Neural progenitor cell (in vitro differentiated cells): ENCODE measurements at regions not wholly inside any gene's neighbourhood (a gene's known extent, or its start where the extent isn't known, plus 50 kb on each side); places are given as distances from the start of the nearest gene placed in this dataset.
A peak's percentile ranks its signal among the peaks of the same experiment; 100 is the strongest.

Source experiments
- DNase-seq: peaks from one replicate; pipeline ENCODE4 v3.0.0-alpha.2; 2016; ENCODE audit warnings: low spot score
- H2AFZ ChIP-seq: fragments of 200-600 bp; sonication (generic); replicated peaks from 2 replicates; pipeline ENCODE4 v1.6.1; 2016; ENCODE audit warnings: antibody characterized with exemption
- H3F3A ChIP-seq: fragments of 200-600 bp; sonication (generic); 2 replicates; pipeline ENCODE4 v1.6.1; 2016; ENCODE audit warnings: antibody characterized with exemption, low read depth
- H3K27ac ChIP-seq: fragments of 200-600 bp; sonication (generic); 2 replicates; pipeline ENCODE4 v1.5.1; 2016; ENCODE audit warnings: mild to moderate bottlenecking
- H3K27me3 ChIP-seq: fragments of 200-600 bp; sonication (generic); 2 replicates; pipeline ENCODE4 v1.6.1; 2016; ENCODE audit warnings: mild to moderate bottlenecking, moderate library complexity
- H3K36me3 ChIP-seq: fragments of 200-600 bp; sonication (generic); 2 replicates; pipeline ENCODE4 v1.5.1; 2016
- H3K4me1 ChIP-seq: fragments of 200-600 bp; sonication (generic); 2 replicates; pipeline ENCODE4 v1.6.1; 2016; ENCODE audit warnings: mixed run types
- H3K4me2 ChIP-seq: fragments of 200-600 bp; sonication (generic); 2 replicates; pipeline ENCODE4 v1.6.1; 2016
- H3K4me3 ChIP-seq: fragments of 200-600 bp; sonication (generic); 2 replicates; pipeline ENCODE4 v1.5.1; 2016
- H3K79me2 ChIP-seq: fragments of 200-600 bp; sonication (generic); 2 replicates; pipeline ENCODE4 v1.6.1; 2016; ENCODE audit warnings: low read depth
- H3K9ac ChIP-seq: fragments of 200-600 bp; sonication (generic); 2 replicates; pipeline ENCODE4 v1.6.1; 2016
- H3K9me3 ChIP-seq: fragments of 200-600 bp; sonication (generic); 2 replicates; pipeline ENCODE4 v1.5.1; 2016; ENCODE audit warnings: low read depth
- H4K20me1 ChIP-seq: fragments of 200-600 bp; sonication (generic); 2 replicates; pipeline ENCODE4 v1.6.1; 2016; ENCODE audit warnings: low read depth
- H3K27ac Mint-ChIP-seq: 3 replicates; pipeline ENCODE4 v1.8.0; 2021; ENCODE audit warnings: mixed read lengths
- H3K27me3 Mint-ChIP-seq: 2 replicates; pipeline ENCODE4 v1.8.0; 2022; ENCODE audit warnings: low read depth, mild to moderate bottlenecking, inconsistent platforms, moderate library complexity, mixed read lengths; ENCODE audit not compliant: insufficient read depth
- H3K36me3 Mint-ChIP-seq: 3 replicates; pipeline ENCODE4 v1.8.0; 2021; ENCODE audit warnings: mixed read lengths
- H3K4me1 Mint-ChIP-seq: 3 replicates; pipeline ENCODE4 v1.8.0; 2021; ENCODE audit warnings: mixed read lengths
- H3K4me3 Mint-ChIP-seq: 3 replicates; pipeline ENCODE4 v1.8.0; 2021; ENCODE audit warnings: mild to moderate bottlenecking, moderate library complexity, mixed read lengths
- H3K9me3 Mint-ChIP-seq: 3 replicates; pipeline ENCODE4 v1.8.0; 2020; ENCODE audit warnings: mixed read lengths
- CTCF ChIP-seq: fragments of 200-600 bp; sonication (generic); IDR thresholded peaks from 2 replicates; pipeline ENCODE4 v1.5.1; 2017; ENCODE audit warnings: antibody characterized with exemption, mild to moderate bottlenecking
- EZH2 ChIP-seq: fragments of 200-600 bp; sonication (generic); IDR thresholded peaks from 2 replicates; pipeline ENCODE4 v1.6.1; 2017; ENCODE audit warnings: antibody characterized with exemption, mild to moderate bottlenecking, moderate library complexity
- EZH2phosphoT487 ChIP-seq: fragments of 200-600 bp; sonication (generic); IDR thresholded peaks from 2 replicates; pipeline ENCODE4 v1.6.1; 2017; ENCODE audit warnings: antibody characterized with exemption

- H3K36me3 ChIP-seq = no peaks in the 10 kb centered on the region
- peaks cover 2% of the 10 kb centered on the region for H3K27me3 Mint-ChIP-seq
- H3K4me1 ChIP-seq = no peaks in the 10 kb centered on the region
- H3K27me3 ChIP-seq = no peaks in the 10 kb centered on the region
- no peak for DNase-seq
- H3K9ac ChIP-seq = no peak overlapping the region
- no peak overlapping the region for H3K4me3 ChIP-seq
- no peaks in the 10 kb centered on the region for H3K9me3 Mint-ChIP-seq
- H3K36me3 Mint-ChIP-seq = no peaks in the 10 kb centered on the region
- no peaks in the 10 kb centered on the region for H3K9me3 ChIP-seq
- H4K20me1 ChIP-seq = no peaks in the 10 kb centered on the region
- no peak overlapping the region for H3K4me2 ChIP-seq
- H3F3A ChIP-seq = no peaks in the 10 kb centered on the region
- H3K27ac Mint-ChIP-seq = no peak overlapping the region
- no peak overlapping the region for H3K27ac ChIP-seq
- no peak overlapping the region for H3K4me3 Mint-ChIP-seq
- H3K4me1 Mint-ChIP-seq = peaks cover 3% of the 10 kb centered on the region
- H3K79me2 ChIP-seq = no peaks in the 10 kb centered on the region
- H2AFZ ChIP-seq = no peak overlapping the region
- TF ChIP-seq CTCF (no peak), EZH2 (no peak), EZH2phosphoT487 (no peak)
Observed at GRCh38 chr2:107012714-107013306, 126.8 kb upstream of the ST6GAL2 start.

DNA sequence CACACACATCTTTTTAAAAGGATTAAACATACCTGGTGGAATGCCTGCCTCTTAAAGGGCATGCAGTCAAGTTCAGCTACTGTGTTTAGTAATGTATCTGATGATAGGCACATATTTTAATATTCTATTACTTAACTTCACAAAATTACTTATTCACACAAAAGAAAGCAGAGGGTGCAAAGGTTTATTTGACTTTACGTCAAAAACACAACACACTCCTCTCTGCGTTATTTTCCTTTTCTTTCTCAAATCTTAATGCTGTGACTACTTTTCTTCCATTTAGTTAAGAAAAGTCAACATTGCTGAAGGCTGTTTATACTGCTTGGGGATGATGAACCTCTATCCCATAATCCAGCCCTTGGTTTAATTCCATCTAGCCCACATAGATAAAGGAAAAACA, 127.9 kb upstream of the ST6GAL2 start:
- H3F3A ChIP-seq = no peaks in the 10 kb centered on the region
- no peak overlapping the region for H3K4me2 ChIP-seq
- H3K4me3 ChIP-seq = no peak overlapping the region
- no peaks in the 10 kb centered on the region for H3K27me3 ChIP-seq
- no peak overlapping the region for H3K9ac ChIP-seq
- Mint-ChIP-seq H3K4me3 (no peak overlapping the region), H3K27ac (no peak overlapping the region), H3K36me3 (no peaks in the 10 kb centered on the region), H3K9me3 (no peaks in the 10 kb centered on the region), H3K27me3 (peaks cover 2% of the 10 kb centered on the region), H3K4me1 (peaks cover 7% of the 10 kb centered on the region)
- H3K9me3 ChIP-seq = no peaks in the 10 kb centered on the region
- H4K20me1 ChIP-seq = no peaks in the 10 kb centered on the region
- no peak overlapping the region for H3K27ac ChIP-seq
- no peak for DNase-seq
- no peak overlapping the region for H2AFZ ChIP-seq
- H3K36me3 ChIP-seq = no peaks in the 10 kb centered on the region
- H3K79me2 ChIP-seq = no peaks in the 10 kb centered on the region
- H3K4me1 ChIP-seq = no peaks in the 10 kb centered on the region
- TF ChIP-seq EZH2phosphoT487 (no peak), EZH2 (no peak), CTCF (no peak)

GRCh38 chr2:107018366-107018765, 132.4 kb upstream of the ST6GAL2 start:
- H3K36me3 Mint-ChIP-seq = no peaks in the 10 kb centered on the region
- no peak overlapping the region for H2AFZ ChIP-seq
- H3K79me2 ChIP-seq = no peaks in the 10 kb centered on the region
- no peak overlapping the region for H3K4me2 ChIP-seq
- H3K27ac Mint-ChIP-seq = peak overlapping the region; percentile 10
- no peak overlapping the region for H3K4me3 ChIP-seq
- no peak overlapping the region for H3K4me3 Mint-ChIP-seq
- H4K20me1 ChIP-seq = no peaks in the 10 kb centered on the region
- peaks cover 5% of the 10 kb centered on the region for H3K4me1 Mint-ChIP-seq
- H3K27me3 ChIP-seq = no peaks in the 10 kb centered on the region
- peaks cover 2% of the 10 kb centered on the region for H3K27me3 Mint-ChIP-seq
- H3K9ac ChIP-seq = no peak overlapping the region
- no peak for DNase-seq
- H3K9me3 Mint-ChIP-seq = no peaks in the 10 kb centered on the region
- no peak overlapping the region for H3K27ac ChIP-seq
- no peaks in the 10 kb centered on the region for H3F3A ChIP-seq
- TF ChIP-seq EZH2phosphoT487 (no peak), CTCF (no peak), EZH2 (no peak)
- no peaks in the 10 kb centered on the region for H3K9me3 ChIP-seq
- no peaks in the 10 kb centered on the region for H3K36me3 ChIP-seq
- H3K4me1 ChIP-seq = no peaks in the 10 kb centered on the region
